ENCODE measurements at regions not wholly inside any gene's neighbourhood (a gene's known extent, or its start where the extent isn't known, plus 50 kb on each side); places are given as distances from the start of the nearest gene placed in this dataset.

DNA sequence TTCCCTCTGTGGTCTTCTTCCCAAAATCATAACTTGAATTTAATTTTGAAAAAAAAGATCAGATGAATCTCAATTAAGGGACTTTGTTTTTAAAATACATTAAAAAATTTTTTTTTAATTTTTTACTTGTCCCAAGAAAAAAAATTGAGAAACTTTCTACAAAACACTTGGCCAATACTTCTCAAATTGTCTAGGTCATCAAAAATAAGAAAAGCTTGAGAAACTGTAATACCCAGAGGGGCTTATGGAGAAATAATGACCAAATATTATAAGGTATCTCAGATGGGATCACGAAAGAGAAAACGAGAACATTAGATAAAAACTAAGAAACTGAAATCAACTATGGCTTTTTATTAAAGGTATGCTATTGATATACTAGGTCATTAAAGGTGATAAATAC is 835.0 kb downstream of the GATA3 start:
- RAD21 ChIA-PET (ENCODE audit: low non-redundant PET in 1 of 2, low total read pairs in 2 of 2, uncharacterized antibody in 2 of 2, unreplicated experiment in 2 of 2): no interaction called here
- H3K27ac ChIP-seq (ENCODE audit: low read depth, low read length): no peak overlapping the region

More for the DNA sequence above, 835.0 kb downstream of the GATA3 start:
- no peak for DNase-seq (ENCODE audit: low read depth, low spot score)
- Histone ChIP-seq H3K4me2 (ENCODE audit: low read length) (no peak overlapping the region), H3K79me2 (ENCODE audit: insufficient read depth, low read length) (no peaks in the 10 kb centered on the region), H3K4me3 (replicated peaks in 1 of 2; ENCODE audit: low read depth in 1 of 2, low read length in 2 of 2) (no peak overlapping the region), H2AFZ (ENCODE audit: low read depth, low read length, poor library complexity, severe bottlenecking) (no peak overlapping the region), H3K4me1 (ENCODE audit: control insufficient read depth in 1 of 2, insufficient read depth in 2 of 2, low read length in 2 of 2) (no peaks in the 10 kb centered on the region), H3K9ac (ENCODE audit: low read length) (no peak overlapping the region), H3K36me3 (ENCODE audit: control insufficient read depth in 1 of 2, insufficient read depth in 2 of 2, low read length in 2 of 2) (no peaks in the 10 kb centered on the region), H3K9me3 (ENCODE audit: control insufficient read depth in 1 of 2, insufficient read depth in 1 of 2, low read depth in 1 of 2, low read length in 2 of 2) (peaks cover 0 to 6% of the 10 kb centered on the region in 2 experiments; a peak in 2 of 4 replicates), H3K27me3 (ENCODE audit: insufficient read depth, low read length) (no peaks in the 10 kb centered on the region), H4K20me1 (ENCODE audit: insufficient read depth) (no peaks in the 10 kb centered on the region; the same call in 1 of the 2 replicates), H3K9me2 (ENCODE audit: insufficient read depth) (no peaks in the 10 kb centered on the region)
- no peak for TF ChIP-seq EZH2 (IDR thresholded peaks at IDR 0.05)
- no peak for TF ChIP-seq EZH2phosphoT487 (IDR thresholded peaks at IDR 0.05; ENCODE audit: borderline replicate concordance)
- no peak for TF ChIP-seq CEBPB (IDR thresholded peaks at IDR 0.05; ENCODE audit: low read depth)
- no peak for TF ChIP-seq POLR2A (IDR thresholded peaks at IDR 0.05; ENCODE audit: borderline replicate concordance, extremely low read depth, insufficient read depth, insufficient read length)
- no peak for TF ChIP-seq EGR1 (IDR thresholded peaks at IDR 0.05; ENCODE audit: low read depth)
- no peak for TF ChIP-seq FOSL1 (IDR thresholded peaks at IDR 0.05; ENCODE audit: low read depth)
- TF ChIP-seq ELF1 (IDR thresholded peaks at IDR 0.05; ENCODE audit: borderline replicate concordance, low read depth): no peak
- TF ChIP-seq SRF (IDR thresholded peaks at IDR 0.05; ENCODE audit: low read depth): no peak
- TF ChIP-seq, protein P1, sequence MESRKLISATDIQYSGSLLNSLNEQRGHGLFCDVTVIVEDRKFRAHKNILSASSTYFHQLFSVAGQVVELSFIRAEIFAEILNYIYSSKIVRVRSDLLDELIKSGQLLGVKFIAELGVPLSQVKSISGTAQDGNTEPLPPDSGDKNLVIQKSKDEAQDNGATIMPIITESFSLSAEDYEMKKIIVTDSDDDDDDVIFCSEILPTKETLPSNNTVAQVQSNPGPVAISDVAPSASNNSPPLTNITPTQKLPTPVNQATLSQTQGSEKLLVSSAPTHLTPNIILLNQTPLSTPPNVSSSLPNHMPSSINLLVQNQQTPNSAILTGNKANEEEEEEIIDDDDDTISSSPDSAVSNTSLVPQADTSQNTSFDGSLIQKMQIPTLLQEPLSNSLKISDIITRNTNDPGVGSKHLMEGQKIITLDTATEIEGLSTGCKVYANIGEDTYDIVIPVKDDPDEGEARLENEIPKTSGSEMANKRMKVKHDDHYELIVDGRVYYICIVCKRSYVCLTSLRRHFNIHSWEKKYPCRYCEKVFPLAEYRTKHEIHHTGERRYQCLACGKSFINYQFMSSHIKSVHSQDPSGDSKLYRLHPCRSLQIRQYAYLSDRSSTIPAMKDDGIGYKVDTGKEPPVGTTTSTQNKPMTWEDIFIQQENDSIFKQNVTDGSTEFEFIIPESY (IDR thresholded peaks at IDR 0.05; ENCODE audit: extremely low read depth, insufficient replicate concordance, low read length): no peak
- TF ChIP-seq ZNF274 (IDR thresholded peaks at IDR 0.05; ENCODE audit: low read depth, low read length): no peak
- TF ChIP-seq TCF7L2 (IDR thresholded peaks at IDR 0.05; ENCODE audit: borderline replicate concordance, extremely low read depth, insufficient read depth, insufficient read length): no peak
- TF ChIP-seq, protein P2, sequence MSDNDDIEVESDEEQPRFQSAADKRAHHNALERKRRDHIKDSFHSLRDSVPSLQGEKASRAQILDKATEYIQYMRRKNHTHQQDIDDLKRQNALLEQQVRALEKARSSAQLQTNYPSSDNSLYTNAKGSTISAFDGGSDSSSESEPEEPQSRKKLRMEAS (IDR thresholded peaks at IDR 0.05): no peak
- TF ChIP-seq SIN3A (IDR thresholded peaks at IDR 0.05; ENCODE audit: low read depth): no peak
- no peak for TF ChIP-seq POLR2AphosphoS5 (IDR thresholded peaks at IDR 0.05; ENCODE audit: low read depth, low read length)
- no peak for TF ChIP-seq ZFX (IDR thresholded peaks at IDR 0.05)
- TF ChIP-seq, protein P3, sequence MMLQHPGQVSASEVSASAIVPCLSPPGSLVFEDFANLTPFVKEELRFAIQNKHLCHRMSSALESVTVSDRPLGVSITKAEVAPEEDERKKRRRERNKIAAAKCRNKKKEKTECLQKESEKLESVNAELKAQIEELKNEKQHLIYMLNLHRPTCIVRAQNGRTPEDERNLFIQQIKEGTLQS (IDR thresholded peaks at IDR 0.05): no peak
- TF ChIP-seq CBX3 (IDR thresholded peaks at IDR 0.05; ENCODE audit: low read depth): no peak
- TF ChIP-seq, protein P4, sequence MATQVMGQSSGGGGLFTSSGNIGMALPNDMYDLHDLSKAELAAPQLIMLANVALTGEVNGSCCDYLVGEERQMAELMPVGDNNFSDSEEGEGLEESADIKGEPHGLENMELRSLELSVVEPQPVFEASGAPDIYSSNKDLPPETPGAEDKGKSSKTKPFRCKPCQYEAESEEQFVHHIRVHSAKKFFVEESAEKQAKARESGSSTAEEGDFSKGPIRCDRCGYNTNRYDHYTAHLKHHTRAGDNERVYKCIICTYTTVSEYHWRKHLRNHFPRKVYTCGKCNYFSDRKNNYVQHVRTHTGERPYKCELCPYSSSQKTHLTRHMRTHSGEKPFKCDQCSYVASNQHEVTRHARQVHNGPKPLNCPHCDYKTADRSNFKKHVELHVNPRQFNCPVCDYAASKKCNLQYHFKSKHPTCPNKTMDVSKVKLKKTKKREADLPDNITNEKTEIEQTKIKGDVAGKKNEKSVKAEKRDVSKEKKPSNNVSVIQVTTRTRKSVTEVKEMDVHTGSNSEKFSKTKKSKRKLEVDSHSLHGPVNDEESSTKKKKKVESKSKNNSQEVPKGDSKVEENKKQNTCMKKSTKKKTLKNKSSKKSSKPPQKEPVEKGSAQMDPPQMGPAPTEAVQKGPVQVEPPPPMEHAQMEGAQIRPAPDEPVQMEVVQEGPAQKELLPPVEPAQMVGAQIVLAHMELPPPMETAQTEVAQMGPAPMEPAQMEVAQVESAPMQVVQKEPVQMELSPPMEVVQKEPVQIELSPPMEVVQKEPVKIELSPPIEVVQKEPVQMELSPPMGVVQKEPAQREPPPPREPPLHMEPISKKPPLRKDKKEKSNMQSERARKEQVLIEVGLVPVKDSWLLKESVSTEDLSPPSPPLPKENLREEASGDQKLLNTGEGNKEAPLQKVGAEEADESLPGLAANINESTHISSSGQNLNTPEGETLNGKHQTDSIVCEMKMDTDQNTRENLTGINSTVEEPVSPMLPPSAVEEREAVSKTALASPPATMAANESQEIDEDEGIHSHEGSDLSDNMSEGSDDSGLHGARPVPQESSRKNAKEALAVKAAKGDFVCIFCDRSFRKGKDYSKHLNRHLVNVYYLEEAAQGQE (IDR thresholded peaks at IDR 0.05; ENCODE audit: low read depth): no peak
- no peak for TF ChIP-seq RAD21 (IDR thresholded peaks at IDR 0.05; ENCODE audit: low read depth)
- CTCF ChIA-PET: no interaction called here
- BruUV-seq (replicated peaks): no TSS peak
- intact Hi-C loops (cut with micrococcal nuclease): no loop called here
- no peak for ATAC-seq
- POLR2A ChIA-PET: no interaction called here

All from HCT116 (cell line).